Daoy (cell line): ENCODE measurements at regions not wholly inside any gene's neighbourhood (a gene's known extent, or its start where the extent isn't known, plus 50 kb on each side); places are given as distances from the start of the nearest gene placed in this dataset.
A peak's percentile ranks its signal among the peaks of the same experiment; 100 is the strongest.

Experiments used
- DNase-seq: peaks from one replicate; pipeline ENCODE4 v3.0.0-alpha.2; 2015; ENCODE audit warnings: low read depth

DNA sequence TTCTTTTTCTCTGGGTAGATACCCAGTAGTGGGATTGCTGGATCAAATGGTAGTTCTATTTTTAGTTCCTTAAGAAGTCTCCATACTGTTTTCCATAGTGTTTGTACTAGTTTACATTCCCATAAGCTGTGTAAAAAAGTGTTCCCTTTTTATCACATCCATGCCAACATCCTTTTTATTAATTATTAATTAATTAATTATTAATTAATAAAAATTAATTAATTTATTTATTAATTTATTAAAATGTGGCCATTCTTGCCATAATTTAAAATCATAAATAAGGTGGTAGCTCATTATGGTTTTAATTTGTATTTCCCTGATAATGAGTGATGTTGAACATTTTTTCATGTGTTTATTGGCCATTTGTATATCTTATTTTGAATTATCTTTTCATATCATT is 173.9 kb upstream of the FOXN2 start:
- DNase-seq, result no peak

DNA sequence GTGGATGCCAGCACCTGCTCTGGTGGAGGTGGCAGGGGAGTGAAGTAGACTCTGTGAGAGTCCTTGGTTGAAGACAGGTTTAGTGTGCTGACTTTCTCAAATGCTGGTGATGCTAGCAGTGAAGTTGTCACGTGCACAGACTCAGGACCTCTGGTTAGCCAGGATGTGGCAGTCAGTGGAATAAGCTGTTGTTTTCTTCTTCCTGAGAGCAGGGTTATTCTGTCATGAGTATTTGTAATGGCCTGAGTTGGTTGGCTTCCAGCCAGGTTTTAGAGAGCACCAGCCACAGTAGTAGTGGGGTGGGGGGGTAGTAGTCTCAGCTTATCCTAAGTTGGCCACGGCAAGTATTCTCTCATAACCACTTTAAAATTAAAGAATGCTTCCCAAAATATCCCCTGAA is 169.7 kb upstream of the FOXN2 start:
- DNase-seq, result peak; percentile 48

DNA sequence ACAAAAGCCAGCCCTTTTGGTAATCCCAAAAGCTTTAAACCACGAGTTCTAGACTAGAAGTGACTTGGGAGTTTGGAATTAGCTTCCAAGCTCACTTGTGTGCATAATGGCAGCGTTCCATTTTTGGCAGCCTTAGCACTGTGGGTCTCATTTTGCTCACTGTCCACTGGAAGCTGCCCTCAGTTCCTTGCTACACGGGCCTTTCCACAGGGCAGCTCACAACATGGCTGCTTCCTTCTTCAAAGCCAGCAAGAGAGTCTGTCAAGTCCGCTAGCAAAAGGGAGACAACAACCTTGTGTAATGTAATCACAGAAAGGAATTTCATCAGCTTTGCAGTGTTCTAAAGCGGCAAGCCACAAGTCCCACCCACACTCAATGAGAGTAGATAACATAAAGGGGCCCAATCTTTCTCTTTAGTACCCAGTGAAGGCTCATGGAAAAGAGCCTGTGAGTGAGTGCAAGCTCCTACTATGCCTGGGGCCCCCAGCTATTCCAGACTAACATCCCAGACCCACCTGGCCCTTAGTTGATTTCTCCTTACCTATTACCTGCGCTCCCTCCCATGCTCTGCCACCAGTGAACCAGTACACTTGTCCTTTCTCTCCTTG is 168.5 kb upstream of the FOXN2 start:
- DNase-seq, result peak; percentile 39

DNA sequence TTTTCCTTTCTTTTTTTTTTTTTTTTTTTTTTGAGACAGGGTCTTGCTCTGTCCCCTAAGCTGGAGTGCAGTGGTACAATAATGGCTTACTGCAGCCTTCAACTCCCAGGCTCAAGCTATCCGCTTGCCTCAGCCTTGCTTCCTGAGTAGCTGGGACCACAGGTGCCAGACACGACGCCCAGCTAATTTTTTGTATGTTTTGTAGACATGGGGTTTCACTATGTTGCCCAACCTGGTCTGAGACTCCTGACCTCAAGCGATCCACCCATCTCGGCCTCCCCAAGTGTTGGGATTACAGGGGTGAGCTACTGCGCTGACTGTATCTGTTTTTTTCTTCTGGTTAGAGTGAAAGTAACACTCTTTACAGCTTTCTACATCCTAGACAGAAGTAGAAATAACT is 167.9 kb upstream of the FOXN2 start:
- no peak for DNase-seq

DNA sequence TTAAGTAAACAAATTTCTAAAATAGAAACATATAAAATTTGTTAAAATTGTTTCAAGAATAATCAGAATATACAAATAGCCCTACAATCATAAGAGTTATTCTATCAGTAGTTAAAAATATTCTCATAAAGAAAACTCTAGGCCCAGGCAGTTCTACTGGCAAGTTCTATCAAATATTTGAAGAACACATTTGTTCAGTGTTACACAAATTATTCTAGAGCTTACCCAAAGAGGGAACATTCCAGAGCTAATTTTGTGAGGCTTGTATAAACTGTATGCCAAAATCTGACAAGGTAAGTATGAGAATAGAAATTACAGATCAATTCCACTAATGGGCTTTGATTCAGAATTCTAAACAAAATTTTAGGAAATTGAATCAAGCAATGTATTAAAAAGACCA is 166.8 kb upstream of the FOXN2 start:
- no peak for DNase-seq

DNA sequence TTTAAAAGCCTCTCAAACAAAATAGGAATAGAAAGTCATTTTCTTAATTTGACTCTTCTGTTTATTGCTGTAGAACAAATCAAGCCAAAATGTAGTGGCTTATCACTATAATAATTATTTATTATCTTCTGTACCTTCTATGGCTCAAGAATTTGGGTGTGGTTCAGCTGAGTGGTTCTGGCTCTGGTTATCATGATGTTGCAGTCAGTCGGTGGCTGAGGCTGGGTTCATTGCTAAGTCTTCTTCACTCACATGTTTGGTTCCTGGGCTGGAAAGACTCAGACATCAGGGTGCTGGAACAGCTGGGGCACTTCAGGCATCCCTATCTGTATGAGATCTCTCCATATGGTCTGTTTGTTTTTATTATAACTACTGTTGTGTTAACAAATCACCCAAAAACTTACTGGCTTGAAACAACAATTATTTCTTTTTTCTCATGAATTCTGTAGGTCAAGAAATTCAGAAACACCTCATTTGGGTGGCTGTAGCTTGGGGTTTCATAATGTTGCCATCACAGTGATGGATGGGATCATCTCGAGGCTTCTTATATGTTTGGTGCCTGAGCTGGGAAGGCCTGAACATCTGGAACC is 165.5 kb upstream of the FOXN2 start:
- DNase-seq, result no peak

DNA sequence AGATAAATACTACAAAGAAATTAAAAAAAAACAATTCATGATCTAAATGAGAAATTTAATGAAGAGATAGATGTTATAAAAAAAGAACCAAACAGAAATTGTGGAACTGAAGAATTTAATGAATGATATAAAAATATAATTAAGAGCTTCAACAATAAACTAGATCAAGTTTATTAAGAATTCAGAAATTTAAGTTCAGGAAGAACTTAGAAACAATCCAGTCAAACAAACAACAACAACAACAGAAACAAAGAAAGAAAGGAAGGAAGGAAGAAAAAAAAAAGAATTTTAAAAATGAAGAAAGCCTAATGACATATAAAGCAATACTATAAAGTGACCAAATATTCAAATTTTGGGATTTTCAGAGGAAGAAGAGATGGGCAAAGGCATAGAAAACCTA is 157.3 kb upstream of the FOXN2 start:
- no peak for DNase-seq

DNA sequence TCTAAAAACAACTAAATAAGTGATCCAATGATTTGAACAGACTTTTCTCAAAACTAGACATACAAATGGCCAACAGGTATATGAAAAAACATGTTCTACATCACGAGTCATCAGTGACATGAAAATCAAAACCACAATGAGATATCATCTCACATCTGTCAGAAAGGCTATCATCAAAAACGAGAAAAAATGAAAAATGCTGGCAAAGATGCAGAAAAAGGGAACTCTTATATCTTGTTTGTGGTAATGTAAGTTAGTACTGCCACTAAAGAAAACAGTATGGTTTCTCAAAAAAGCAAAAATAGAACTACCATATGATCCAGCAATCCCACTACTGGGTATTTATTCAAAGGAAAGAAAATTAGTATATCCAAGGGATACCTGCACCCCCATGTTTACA is 152.9 kb upstream of the FOXN2 start:
- DNase-seq, result no peak

DNA sequence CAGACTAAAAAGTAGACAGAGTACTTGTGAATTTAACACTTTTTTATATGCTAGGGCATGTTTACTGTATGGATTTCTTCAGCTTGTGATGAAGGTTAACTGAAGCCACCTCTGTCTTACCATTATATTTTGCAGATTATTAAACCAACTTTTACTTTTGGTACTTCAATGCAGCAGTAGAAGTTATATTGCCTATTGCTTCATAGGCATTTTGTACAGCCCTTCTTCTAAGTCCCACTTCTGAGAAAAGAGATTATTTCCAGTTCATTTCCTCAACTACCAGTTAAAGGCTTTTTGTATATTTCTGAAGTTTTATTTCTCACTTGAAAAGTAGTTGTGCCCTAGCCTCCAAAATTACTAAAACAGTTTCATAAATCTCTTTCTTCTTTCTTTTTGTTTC is 151.7 kb upstream of the FOXN2 start:
- no peak for DNase-seq

DNA sequence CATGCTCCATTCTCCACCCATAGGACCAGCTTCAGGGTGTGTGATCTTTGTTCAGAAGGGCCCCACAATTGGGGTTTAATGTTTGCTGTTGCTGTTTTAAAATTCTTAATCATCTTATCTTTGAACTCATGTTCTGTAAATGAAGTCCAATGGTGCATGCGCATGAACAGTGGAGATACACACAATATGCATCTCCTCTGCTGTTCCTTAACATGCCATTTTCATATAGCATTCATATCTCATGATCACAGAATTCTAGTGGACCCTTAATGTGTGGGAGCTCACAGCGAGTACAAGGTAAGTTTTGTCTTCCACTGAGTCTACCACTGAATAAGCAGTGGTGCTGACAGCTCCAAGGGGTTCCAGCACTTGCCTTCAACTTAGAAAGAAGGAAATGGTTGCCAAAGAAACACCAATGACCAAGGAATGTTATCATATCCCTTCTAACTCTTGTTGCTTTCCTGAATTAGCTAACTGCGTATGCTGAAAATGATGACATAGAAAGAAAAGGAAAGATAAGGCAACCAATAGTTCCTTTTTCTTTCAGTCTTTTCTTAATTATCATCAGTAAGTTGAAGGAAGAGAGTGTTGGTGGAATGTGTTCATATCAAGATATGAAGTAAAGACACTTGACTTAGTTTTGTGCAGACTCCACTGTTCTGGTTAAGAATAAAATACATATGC is 149.3 kb upstream of the FOXN2 start:
- no peak for DNase-seq

DNA sequence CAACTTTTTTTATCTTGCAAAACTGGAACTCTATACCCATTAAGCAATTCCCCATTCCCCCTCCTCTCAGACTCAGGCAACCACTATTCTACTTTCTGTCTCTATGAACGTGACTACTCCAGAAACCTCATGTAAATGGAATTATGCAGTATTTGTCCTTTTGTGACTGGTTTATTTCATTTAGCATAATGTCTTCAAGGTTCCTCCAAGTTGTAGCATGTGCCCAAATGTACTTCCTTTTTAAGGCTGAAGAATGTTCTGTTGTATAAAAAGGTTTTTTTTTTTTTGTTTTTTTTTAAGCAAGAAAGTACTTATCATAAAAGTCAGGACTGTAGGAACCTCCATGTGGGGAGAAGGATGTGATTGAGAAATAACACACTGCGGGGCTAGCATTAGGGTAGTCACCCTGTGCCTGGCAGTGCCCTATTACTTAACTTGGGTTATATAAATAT is 145.3 kb upstream of the FOXN2 start:
- no peak for DNase-seq

DNA sequence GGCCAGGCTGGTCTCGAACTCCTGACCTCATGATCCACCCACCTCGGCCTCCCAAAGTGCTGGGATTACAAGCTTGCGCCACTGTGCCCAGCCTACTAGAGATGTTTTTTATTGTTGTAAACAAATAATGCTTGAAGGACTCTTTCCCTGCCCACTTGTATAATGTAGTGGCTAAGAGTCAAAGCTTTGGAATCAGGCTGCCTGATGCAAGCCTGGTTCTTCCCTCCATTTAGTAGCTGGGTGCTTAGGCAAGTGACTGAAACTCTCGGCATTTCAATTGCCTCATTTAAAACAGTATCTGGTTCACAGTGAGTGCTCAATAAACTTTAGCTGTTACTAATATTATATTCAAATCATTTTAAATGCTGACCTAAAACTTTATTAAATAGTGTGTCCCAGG is 144.2 kb upstream of the FOXN2 start:
- DNase-seq, result no peak

DNA sequence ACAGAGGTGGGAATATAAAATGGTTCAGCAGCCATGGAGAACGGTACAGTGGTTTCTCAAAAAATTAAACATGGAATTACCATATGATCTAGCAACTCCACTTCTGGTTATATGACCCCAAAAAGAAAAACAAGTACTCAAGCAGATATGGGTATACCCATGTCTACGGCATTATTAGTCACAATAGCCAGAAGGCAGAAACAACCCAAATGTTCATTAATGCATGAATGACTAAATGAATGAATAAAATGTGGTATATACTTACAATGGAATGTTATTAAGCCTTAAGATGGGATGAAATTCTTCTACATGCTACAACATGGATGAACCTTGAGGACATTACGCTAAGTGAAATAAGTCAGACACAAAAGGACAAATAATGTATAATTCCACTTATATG is 141.3 kb upstream of the FOXN2 start:
- DNase-seq, result no peak

DNA sequence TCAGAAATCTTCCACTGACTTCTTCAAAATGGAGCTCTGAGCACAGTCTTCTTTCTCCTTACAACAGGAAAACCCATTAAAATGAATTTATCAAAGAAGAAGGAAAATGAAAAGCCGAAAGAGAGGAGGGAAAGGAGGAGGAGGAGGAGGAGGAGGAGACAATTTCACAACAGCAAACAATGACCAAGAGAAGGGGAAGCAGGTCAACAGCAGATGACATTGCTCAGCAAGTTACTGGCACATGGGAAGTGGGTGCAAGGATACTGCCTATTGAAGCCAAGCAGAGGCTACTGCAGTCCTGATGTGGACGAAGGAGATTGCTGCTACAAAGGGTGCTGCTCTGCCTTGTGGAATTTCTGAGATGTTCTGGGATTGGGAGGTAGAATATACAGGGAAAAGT is 140.0 kb upstream of the FOXN2 start:
- no peak for DNase-seq

DNA sequence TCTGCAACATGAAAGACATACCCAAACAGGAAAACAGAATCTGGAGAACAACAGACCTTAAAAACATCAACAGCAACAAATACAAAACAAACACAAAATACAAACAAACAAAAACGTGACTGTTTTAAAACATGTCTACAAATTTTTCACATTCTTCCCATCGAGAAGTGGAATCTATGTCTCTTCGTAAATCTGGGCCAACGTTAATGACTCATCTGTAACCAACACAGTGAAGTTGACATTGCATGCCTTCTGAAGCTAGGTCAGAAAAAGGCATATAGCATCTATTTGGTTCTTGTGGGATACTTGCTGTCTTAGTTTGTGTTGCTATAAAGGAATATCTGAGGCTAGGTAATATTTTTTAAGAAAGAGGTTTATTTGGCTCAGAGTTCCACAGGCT is 139.2 kb upstream of the FOXN2 start:
- no peak for DNase-seq

DNA sequence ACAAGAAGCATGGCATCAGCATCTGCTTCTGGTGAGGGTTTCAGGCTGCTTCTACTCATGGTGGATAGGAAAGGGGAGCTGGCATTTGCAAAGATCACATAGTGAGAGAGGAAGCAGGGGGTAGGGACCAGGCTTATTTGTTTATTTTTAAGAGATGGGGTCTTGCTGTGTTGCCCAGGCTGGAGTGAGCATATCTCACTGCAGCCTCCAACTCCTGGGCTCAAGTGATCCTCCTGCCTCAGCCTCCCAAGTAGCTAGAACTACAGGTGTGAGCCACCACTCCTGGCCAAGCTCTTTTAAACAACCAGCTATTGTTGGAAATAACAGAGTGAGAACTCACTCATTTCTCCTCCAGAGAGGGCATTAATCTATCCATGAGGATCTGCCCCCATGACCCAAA is 138.8 kb upstream of the FOXN2 start:
- DNase-seq, result no peak

DNA sequence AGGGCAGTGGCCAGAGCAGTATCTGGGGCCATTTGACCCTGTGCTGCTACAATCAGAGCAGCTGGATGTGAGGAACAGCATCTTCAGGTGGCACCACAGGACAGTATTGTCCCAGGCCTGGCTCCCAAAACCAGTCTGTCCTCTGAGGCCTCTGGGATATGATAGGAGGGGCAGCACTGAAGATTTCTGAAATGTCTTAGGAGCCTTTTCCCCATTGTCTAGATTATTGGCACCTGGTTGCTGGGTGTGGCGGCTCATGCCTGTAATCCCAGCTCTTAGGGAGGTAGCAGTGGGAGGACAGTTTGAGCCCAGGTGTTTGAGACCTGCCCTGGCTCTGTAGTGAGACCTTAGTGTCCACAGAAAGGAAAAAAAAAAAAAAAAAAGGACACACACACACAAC is 137.6 kb upstream of the FOXN2 start:
- no peak for DNase-seq

DNA sequence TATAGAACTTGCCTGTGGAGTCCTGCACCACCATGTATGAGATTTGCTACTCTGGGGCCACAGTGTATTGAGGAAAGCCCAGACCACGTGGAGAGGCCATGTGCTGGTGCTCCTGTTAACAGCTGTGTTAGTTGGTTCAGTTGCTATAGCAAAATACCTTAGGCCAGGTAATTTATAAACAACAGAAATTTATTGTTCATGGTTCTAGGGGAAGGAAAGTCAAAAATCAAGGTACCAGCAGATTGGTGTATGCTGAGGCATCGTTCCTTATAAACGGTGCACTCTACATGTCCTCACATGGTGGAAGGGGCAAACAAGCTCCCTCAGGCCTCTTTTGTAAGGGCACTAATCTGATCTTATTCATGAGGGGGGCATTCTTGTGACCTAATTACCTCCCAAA is 135.9 kb upstream of the FOXN2 start:
- no peak for DNase-seq

DNA sequence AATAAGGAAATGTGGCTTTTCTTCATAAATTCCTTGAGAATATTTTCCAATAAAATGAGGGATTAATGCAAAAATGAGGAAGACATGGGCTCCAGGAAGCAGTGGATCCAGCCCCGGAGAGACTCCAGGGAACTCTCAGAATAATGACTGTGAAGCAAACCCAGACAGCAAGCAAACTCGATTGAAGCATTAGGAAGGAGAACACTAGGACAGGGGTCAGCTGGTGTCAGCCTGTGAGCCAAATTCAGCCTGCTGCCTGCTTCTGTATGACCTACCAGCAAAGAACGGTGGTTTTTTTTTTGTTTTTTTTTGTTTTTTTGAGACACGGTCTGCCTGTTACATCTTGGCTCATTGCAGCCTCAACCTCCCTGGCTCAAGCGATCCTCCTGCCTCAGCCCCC is 133.9 kb upstream of the FOXN2 start:
- DNase-seq, result no peak

DNA sequence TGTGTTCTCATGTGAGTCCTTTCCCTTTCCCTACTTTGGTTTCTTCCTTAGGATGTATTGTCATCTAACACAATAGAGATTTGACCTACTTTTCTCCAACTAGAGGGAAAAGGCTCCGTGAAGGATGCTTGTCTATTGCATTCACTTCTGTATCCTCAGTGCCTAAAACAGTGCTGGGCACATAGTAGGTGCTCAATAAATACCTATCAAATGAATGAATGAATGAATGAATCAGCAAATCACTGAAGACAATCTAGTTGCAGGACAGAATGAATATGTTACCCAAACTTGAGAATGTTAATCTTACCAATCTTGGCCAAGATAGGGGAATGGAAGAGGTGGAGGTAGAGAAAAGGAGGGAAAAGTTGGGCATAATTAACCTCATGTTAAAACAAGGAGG is 131.2 kb upstream of the FOXN2 start:
- DNase-seq, result no peak

DNA sequence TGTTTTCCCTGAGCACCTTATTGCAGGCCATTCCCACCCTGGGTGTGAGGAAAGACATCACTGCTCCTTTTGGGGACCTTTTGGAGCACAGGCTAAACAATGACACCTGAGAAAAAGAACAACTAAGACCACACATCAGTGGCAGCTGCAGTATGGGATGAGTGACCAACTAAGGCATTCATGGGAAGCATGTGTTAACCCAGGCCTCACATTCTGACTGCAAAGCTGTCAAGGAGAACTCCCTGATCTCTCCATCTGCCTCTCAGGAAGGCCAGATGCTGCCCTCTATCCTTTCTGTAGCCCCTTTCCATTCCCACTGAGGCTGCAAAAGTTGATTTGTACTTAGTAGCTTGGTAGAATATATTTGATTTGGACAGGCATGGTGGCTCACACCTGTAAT is 130.5 kb upstream of the FOXN2 start:
- DNase-seq, result no peak

DNA sequence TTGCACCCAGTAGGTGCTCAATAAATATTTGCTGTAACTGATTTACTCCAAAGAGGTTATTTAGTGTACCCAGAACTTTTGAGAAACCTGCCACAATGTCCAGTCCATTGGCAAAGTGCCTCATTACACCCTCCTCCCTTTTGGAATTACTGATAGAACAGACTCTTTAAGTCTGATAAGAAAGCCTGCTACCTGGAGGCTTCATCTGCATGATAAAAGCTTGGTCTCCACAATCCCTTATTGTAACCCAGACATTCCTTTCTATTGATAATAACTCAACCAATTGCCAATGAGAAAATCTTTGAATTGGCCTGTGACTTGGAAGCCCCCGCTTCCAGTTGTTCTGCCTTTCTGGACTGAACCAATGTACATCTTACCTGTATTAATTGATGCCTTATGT is 127.0 kb upstream of the FOXN2 start:
- no peak for DNase-seq

DNA sequence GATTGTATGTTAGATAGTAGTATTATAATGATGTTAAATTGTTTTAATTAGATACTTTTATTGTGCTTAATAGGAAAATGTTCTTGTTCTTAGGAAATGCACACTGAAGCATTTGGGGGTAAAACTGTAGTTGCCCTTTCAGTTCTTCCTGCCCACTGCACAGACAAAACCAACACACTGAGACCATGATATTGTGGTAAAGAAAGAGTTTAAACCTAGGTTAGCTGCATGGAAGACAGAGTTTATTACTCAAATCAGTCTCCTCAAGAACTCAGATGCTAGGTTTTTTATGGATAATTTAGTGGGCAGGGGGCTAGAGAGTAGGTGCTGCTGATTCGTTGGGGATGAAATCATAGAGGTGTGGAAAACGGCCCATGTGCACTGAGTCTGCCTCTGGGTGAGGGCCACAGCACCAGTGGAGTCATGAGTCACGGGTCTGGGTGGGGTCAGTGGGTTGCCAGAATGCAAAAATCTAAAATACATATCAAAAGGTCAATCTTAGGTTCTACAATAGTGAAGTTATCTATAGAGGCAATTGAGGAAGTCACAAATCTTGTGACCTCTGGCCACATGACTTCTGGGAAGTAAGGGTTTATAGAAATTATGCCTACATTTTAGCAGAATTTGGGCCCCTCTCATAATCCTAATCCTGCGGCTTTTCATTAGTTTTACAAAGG is 124.8 kb upstream of the FOXN2 start:
- no peak for DNase-seq
